ENCODE measurements at regions not wholly inside any gene's neighbourhood (a gene's known extent, or its start where the extent isn't known, plus 50 kb on each side); places are given as distances from the start of the nearest gene placed in this dataset.

DNA sequence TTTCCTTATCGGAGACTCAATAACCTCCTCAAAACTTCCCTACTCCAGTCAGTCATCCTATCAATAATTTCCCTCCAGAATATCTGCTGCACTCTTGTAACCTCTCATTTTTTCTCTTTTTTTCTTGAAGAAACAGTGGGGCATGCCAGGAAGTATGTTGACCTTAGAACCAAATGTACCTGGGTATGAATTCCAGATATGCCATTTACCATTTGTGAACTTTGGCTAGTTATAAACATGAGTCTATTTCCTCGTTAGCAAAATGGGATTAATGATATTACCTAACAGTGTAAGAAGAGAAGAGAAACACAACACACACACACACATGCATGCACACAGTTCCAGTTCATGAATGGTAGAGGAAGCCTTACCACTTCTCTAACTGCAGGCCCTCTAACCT is 578.2 kb downstream of the FAM133A start:
- no peak for TF ChIP-seq EZH2phosphoT487 (IDR thresholded peaks at IDR 0.05; ENCODE audit: borderline replicate concordance, low read length)
- TF ChIP-seq, protein P1, sequence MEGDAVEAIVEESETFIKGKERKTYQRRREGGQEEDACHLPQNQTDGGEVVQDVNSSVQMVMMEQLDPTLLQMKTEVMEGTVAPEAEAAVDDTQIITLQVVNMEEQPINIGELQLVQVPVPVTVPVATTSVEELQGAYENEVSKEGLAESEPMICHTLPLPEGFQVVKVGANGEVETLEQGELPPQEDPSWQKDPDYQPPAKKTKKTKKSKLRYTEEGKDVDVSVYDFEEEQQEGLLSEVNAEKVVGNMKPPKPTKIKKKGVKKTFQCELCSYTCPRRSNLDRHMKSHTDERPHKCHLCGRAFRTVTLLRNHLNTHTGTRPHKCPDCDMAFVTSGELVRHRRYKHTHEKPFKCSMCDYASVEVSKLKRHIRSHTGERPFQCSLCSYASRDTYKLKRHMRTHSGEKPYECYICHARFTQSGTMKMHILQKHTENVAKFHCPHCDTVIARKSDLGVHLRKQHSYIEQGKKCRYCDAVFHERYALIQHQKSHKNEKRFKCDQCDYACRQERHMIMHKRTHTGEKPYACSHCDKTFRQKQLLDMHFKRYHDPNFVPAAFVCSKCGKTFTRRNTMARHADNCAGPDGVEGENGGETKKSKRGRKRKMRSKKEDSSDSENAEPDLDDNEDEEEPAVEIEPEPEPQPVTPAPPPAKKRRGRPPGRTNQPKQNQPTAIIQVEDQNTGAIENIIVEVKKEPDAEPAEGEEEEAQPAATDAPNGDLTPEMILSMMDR (conservative IDR thresholded peaks at IDR 0.05; ENCODE audit: low read depth, low read length): no peak
